Hepatocyte (in vitro differentiated cells): ENCODE measurements at regions not wholly inside any gene's neighbourhood (a gene's known extent, or its start where the extent isn't known, plus 50 kb on each side); places are given as distances from the start of the nearest gene placed in this dataset.

Source experiments
- EZH2 ChIP-seq: fragments of 200-600 bp; sonication (generic); IDR thresholded peaks from 2 replicates; pipeline ENCODE4 v1.6.1; 2016; ENCODE audit warnings: antibody characterized with exemption, mild to moderate bottlenecking, borderline replicate concordance
- EZH2phosphoT487 ChIP-seq: fragments of 200-600 bp; sonication (generic); IDR thresholded peaks from one replicate; pipeline ENCODE4 v1.6.1; 2018; ENCODE audit warnings: antibody characterized with exemption, mild to moderate bottlenecking, low read depth, moderate library complexity; ENCODE audit not compliant: unreplicated experiment, severe bottlenecking
- TF ChIP-seq, protein P1 (sequence below): fragments of 200-600 bp; sonication (generic); IDR thresholded peaks from 2 replicates; pipeline ENCODE4 v1.5.1; 2016; ENCODE audit warnings: antibody characterized with exemption, mild to moderate bottlenecking; ENCODE audit not compliant: poor library complexity

DNA sequence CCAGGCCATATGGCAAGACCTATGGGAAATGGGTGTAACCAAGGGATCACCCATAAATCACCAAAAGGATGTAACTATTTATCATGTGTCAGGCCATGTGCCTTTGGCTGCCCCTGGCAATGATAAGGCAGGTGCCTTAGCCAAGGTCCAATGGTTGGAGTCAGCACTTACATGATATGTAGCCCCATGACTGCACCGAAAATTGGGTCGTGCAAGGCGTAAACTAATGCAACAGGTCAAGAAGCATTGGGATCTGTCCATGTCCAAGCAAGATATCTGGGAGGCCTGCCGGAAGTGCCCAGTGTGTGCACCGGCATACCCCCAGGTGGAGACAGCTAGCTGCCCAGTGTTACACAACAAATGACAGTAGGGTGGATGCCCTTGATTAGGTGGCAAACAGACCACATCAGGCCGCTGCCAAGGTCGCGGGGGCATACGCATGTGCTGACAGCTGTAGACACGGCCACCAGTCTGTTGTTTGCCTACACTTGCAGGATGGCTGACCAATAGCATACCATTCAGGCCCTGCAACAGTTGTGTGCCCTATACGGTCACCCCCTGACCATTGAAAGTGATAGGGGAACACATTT is 698.2 kb upstream of the AGA start:
- TF ChIP-seq EZH2 (no peak), EZH2phosphoT487 (no peak)
- TF ChIP-seq, protein P1, sequence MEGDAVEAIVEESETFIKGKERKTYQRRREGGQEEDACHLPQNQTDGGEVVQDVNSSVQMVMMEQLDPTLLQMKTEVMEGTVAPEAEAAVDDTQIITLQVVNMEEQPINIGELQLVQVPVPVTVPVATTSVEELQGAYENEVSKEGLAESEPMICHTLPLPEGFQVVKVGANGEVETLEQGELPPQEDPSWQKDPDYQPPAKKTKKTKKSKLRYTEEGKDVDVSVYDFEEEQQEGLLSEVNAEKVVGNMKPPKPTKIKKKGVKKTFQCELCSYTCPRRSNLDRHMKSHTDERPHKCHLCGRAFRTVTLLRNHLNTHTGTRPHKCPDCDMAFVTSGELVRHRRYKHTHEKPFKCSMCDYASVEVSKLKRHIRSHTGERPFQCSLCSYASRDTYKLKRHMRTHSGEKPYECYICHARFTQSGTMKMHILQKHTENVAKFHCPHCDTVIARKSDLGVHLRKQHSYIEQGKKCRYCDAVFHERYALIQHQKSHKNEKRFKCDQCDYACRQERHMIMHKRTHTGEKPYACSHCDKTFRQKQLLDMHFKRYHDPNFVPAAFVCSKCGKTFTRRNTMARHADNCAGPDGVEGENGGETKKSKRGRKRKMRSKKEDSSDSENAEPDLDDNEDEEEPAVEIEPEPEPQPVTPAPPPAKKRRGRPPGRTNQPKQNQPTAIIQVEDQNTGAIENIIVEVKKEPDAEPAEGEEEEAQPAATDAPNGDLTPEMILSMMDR: no peak
